Common myeloid progenitor, CD34-positive (primary cell): ENCODE measurements at regions not wholly inside any gene's neighbourhood (a gene's known extent, or its start where the extent isn't known, plus 50 kb on each side); places are given as distances from the start of the nearest gene placed in this dataset.

Experiments used
- CTCF ChIA-PET: fragments of 350-600 bp; sonication (Branson Sonifier 250); formaldehyde crosslinking; loops from one replicate; lab custom pipeline; 2021; ENCODE audit warnings: antibody characterized with exemption; lab: Charles Lee
- POLR2A ChIA-PET: fragments of 350-600 bp; sonication (Branson Sonifier 250); formaldehyde crosslinking; loops from one replicate; lab custom pipeline; 2021; ENCODE audit warnings: antibody characterized with exemption; lab: Charles Lee
- DNase-seq, 3 donors: peaks; one replicate each; pipeline versions ENCODE4 v3.0.0 to v3.0.0-alpha.2; 2013
- H3K27ac ChIP-seq, 2 experiments: 1 replicate in 1 of 2; 2 replicates in 1 of 2; pipeline ENCODE4 v1.7.0; 2013; ENCODE audit warnings: inconsistent platforms in 2 of 2, low read length in 2 of 2, mild to moderate bottlenecking in 2 of 2, low read depth in 1 of 2, moderate library complexity in 1 of 2; ENCODE audit not compliant: severe bottlenecking in 2 of 2, insufficient read depth in 1 of 2, poor library complexity in 1 of 2
- H3K27me3 ChIP-seq, 5 experiments: replicated peaks in 2 of 5; 1 replicate in 3 of 5; 2 replicates in 2 of 5; pipeline versions ENCODE4 v1.6.1 to v1.7.0; 2013; ENCODE audit warnings: low read length in 4 of 5, mild to moderate bottlenecking in 2 of 5, moderate library complexity in 2 of 5, inconsistent platforms in 1 of 5; ENCODE audit not compliant: insufficient read depth in 5 of 5, control insufficient read depth in 4 of 5
- H3K36me3 ChIP-seq, 4 experiments: 1 replicate in 2 of 4; 2 replicates in 2 of 4; pipeline versions ENCODE4 v1.6.1 to v1.7.0; 2013; ENCODE audit warnings: low read length in 3 of 4, control low read depth in 1 of 4, mild to moderate bottlenecking in 1 of 4; ENCODE audit not compliant: control insufficient read depth in 4 of 4, insufficient read depth in 4 of 4
- H3K4me1 ChIP-seq, 4 experiments: 1 replicate in 3 of 4; 2 replicates in 1 of 4; pipeline versions ENCODE4 v1.6.1 to v1.7.1; 2013; ENCODE audit warnings: low read length in 3 of 4, mild to moderate bottlenecking in 3 of 4, control low read depth in 1 of 4, inconsistent platforms in 1 of 4, moderate library complexity in 1 of 4; ENCODE audit not compliant: control insufficient read depth in 4 of 4, insufficient read depth in 4 of 4; ENCODE audit errors: control extremely low read depth in 1 of 4
- H3K4me3 ChIP-seq, 7 experiments: 1 replicate in 4 of 7; 2 replicates in 3 of 7; pipeline versions ENCODE4 v1.5.1 to v1.7.0; 2013; ENCODE audit warnings: mild to moderate bottlenecking in 7 of 7, low read length in 6 of 7, moderate library complexity in 6 of 7, inconsistent platforms in 2 of 7, low read depth in 2 of 7, control low read depth in 1 of 7; ENCODE audit not compliant: insufficient read depth in 4 of 7, control insufficient read depth in 1 of 7; ENCODE audit errors: extremely low read depth in 1 of 7
- H3K9me3 ChIP-seq, 5 experiments: 1 replicate in 4 of 5; 2 replicates in 1 of 5; pipeline versions ENCODE4 v1.6.1 to v1.7.1; 2013; ENCODE audit warnings: low read length in 4 of 5, mild to moderate bottlenecking in 2 of 5, inconsistent platforms in 1 of 5, low read depth in 1 of 5, moderate library complexity in 1 of 5; ENCODE audit not compliant: control insufficient read depth in 4 of 5, insufficient read depth in 2 of 5; ENCODE audit errors: control extremely low read depth in 1 of 5
- WGBS: methylation state at CpG from one replicate; pipeline ENCODE4 v1.1.5; 2013; ENCODE audit not compliant: insufficient coverage; 5-methylcytosine and 5-hydroxymethylcytosine counted together

DNA sequence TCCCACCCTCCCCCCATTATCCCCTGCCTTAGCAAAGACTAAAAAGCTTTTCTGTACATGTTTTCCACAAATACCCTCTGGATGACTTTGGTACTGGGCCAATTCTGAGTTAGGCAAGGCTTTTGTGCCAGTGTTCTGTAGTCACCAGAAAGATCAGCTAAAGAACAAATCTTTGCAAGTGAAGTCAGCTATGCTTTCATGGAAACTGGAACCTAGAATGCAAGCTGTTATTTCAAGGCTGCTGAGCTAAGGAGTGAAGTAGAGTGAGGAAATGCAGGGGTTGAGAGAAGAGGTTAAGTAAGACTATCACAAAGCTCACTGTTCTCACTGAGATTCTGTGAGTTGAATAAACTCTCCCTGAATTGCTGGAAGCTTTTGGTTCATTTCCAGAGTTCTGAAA lies 107.8 kb upstream of the CNTN3 start:
- no peak overlapping the region for H3K27ac ChIP-seq
- H3K9me3 ChIP-seq: no peaks in the 10 kb centered on the region
- no peak overlapping the region for H3K4me3 ChIP-seq
- no peak for DNase-seq
- ChIA-PET POLR2A (no interaction called here), CTCF (no interaction called here)
- no peaks in the 10 kb centered on the region for H3K36me3 ChIP-seq
- H3K27me3 ChIP-seq: no peaks in the 10 kb centered on the region
- no peaks in the 10 kb centered on the region for H3K4me1 ChIP-seq

- Histone ChIP-seq H3K9me3 (no peaks in the 10 kb centered on the region), H3K27ac (no peak overlapping the region), H3K4me1 (no peaks in the 10 kb centered on the region), H3K27me3 (no peaks in the 10 kb centered on the region), H3K4me3 (no peak overlapping the region), H3K36me3 (no peaks in the 10 kb centered on the region)
- no peak for DNase-seq
- ChIA-PET POLR2A (interaction anchor here (0.6 kb wide), 1 partner anchor 59 kb away, joined by 3 read pairs; no protein-coding TSS in a partner anchor), CTCF (no interaction called here)
- WGBS: 92% methylated on average over 2 of the region's 4 CpGs
Measured at GRCh38 chr3:74713977-74714376, 99.5 kb upstream of the CNTN3 start.

DNA sequence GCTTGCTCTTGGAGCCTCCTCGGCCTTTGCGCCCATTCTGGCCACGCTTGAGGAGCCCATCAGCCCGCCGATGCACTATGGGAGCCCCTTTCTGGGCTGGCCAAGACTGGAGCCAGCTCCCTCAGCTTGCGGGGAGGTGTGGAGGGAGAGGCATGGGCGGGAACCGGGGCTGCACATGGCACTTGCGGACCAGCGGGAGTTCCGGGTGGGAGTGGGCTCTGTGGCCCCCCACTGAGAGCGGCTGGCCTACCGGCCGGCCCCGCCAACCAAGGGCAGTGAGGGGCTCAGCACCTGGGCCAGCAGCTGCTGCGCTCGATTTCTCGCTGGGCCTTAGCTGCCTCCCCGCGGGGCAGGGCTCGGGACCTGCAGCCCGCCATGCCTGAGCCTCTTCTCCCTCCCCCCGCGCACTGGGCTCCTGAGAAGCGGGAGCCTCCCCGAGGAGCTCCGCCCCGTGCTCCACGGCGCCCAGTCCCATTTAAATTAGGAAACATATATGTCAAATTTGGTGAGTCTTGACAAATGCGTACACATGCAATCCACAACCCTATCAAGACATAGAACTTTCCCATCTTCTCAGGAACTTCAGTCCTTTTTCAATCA lies 97.6 kb upstream of the CNTN3 start:
- H3K4me1 ChIP-seq: no peaks in the 10 kb centered on the region
- H3K27me3 ChIP-seq: no peaks in the 10 kb centered on the region
- CTCF ChIA-PET: no interaction called here
- POLR2A ChIA-PET: no interaction called here
- no peaks in the 10 kb centered on the region for H3K9me3 ChIP-seq
- 92% methylated on average over 2 of the region's 31 CpGs for WGBS
- no peak for DNase-seq
- H3K36me3 ChIP-seq: no peaks in the 10 kb centered on the region
- H3K4me3 ChIP-seq: no peak overlapping the region
- H3K27ac ChIP-seq: no peak overlapping the region

DNA sequence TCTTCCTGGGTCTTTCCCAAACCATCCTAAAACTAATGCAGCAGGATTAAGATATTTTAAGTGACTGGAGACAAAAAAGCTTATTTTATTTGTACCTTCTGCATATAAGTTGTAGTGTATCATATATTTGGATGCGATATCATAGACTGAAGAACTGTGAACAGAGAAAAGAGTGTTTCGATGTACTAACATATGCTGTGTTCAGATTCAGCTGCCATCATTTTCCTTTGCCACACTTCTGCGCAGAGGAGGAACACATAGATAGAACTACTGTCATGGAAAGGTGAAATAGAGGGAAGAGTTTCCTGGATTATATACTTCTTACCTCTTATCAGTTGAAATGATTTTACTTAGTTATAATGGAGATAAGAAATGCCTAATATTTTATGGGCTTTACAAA lies 95.5 kb upstream of the CNTN3 start:
- Histone ChIP-seq H3K36me3 (no peaks in the 10 kb centered on the region), H3K27ac (no peak overlapping the region), H3K27me3 (no peaks in the 10 kb centered on the region), H3K9me3 (no peaks in the 10 kb centered on the region), H3K4me3 (no peak overlapping the region), H3K4me1 (no peaks in the 10 kb centered on the region)
- ChIA-PET POLR2A (interaction anchor here (0.6 kb wide), 1 partner anchor 1313 kb away, joined by 3 read pairs; no protein-coding TSS in a partner anchor), CTCF (no interaction called here)
- no CpG with 5 or more reads among the region's 3 CpGs for WGBS
- no peak for DNase-seq

DNA sequence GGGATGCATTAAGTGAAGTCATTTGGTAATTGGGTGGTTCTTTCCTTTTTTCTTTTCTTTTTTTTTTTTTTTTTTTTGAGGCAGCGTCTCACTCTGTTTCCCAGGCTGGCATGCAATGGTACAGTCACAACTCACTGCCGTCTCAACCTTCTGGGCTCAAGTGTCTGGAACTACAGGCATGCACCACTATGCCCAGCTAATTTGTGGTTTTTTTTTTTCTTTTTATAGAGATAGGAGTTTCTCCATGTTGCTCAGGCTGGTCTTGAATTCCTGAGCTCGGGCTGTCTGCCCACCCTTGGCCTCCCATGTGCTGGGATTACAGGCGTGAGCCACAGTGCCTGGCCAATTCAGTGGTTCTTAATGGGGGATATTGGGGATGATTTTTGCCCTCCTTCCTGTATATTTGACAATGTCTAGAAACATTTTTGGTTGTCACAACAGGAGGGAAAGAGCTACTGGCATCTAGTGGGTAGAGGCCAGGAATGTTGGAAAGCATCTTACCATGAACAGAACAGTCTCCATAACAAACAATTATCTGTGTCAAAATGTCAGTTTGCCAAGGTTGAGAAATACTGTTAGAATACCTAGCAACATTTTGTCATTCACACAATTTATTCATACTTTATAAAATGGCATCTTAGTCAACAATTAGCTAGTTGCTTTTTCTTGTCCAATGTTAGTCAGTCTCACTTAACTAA lies 79.4 kb upstream of the CNTN3 start:
- Histone ChIP-seq H3K27ac (no peak overlapping the region), H3K9me3 (no peaks in the 10 kb centered on the region), H3K36me3 (no peaks in the 10 kb centered on the region), H3K4me1 (no peaks in the 10 kb centered on the region), H3K4me3 (no peak overlapping the region), H3K27me3 (no peaks in the 10 kb centered on the region)
- ChIA-PET CTCF (no interaction called here), POLR2A (no interaction called here)
- no peak for DNase-seq
- 80% methylated on average over 1 of the region's 4 CpGs for WGBS

DNA sequence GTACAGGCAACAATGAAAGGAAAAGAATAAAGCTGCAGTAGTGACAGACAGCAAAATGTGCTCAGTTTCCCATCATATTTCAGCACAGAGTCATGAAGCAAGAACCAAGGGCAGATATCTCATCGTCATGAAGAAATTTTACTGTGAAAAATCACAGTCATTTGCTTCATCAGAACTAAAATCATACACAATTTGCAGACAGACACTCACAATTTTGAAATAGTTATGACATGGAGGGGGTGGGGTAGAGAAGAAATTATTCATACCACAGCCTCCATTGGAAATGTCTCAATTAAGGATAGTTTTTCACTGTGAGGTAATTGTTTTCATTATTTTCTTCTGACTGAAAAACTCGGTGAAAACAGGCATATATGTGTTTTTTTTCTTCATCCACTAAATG lies 78.8 kb upstream of the CNTN3 start:
- Histone ChIP-seq H3K4me3 (no peak overlapping the region), H3K27me3 (no peaks in the 10 kb centered on the region), H3K9me3 (no peaks in the 10 kb centered on the region), H3K36me3 (no peaks in the 10 kb centered on the region), H3K4me1 (no peaks in the 10 kb centered on the region), H3K27ac (no peak overlapping the region)
- POLR2A ChIA-PET: no interaction called here
- DNase-seq: no peak
- WGBS: no CpG with 5 or more reads among the region's 2 CpGs
- CTCF ChIA-PET: no interaction called here

DNA sequence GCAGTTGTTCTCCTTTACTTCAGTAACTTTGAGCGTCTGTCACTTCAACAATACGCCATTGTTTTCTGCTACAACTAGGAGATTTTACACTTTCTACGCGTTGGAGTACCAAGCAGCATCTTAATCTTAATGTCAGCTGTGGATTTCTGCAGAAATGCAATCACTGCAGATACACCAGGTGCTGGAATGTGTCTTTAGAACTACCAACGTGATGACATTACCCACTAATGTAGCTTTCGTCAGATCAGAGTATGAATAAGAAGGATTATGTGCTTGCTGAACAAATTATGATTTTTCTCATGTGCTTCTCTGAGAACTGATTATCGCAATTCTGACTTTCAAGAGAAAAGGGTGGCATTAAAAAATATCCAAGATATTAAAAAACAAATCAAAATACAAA lies 77.5 kb upstream of the CNTN3 start:
- Histone ChIP-seq H3K4me3 (no peak overlapping the region), H3K9me3 (no peaks in the 10 kb centered on the region), H3K36me3 (no peaks in the 10 kb centered on the region), H3K27me3 (no peaks in the 10 kb centered on the region), H3K4me1 (no peaks in the 10 kb centered on the region), H3K27ac (no peak overlapping the region)
- DNase-seq: no peak
- CTCF ChIA-PET: no interaction called here
- POLR2A ChIA-PET: no interaction called here
- WGBS: 67% methylated on average over 2 of the region's 7 CpGs
